AG04450 (cell line): ENCODE measurements at regions not wholly inside any gene's neighbourhood (a gene's known extent, or its start where the extent isn't known, plus 50 kb on each side); places are given as distances from the start of the nearest gene placed in this dataset.

Experiments
- CTCF ChIA-PET: fragments of 300-600, 350-600 bp; formaldehyde crosslinking; extraction: SDS; loops from one replicate; lab custom pipeline; 2022; ENCODE audit warnings: antibody characterized with exemption, inconsistent platforms; lab: Charles Lee
- POLR2A ChIA-PET: fragments of 350-600 bp; formaldehyde crosslinking; extraction: SDS; loops from one replicate; lab custom pipeline; 2021; ENCODE audit warnings: antibody characterized with exemption, inconsistent platforms; lab: Yijun Ruan, JAX
- DNase-seq: peaks from one replicate; pipeline ENCODE4 v3.0.0-alpha.2; 2011; ENCODE audit warnings: low read depth, low spot score
- H3K27ac ChIP-seq: one replicate; pipeline ENCODE4 v1.5.1; 2012; ENCODE audit warnings: low read depth, low read length, control low read depth
- H3K27me3 ChIP-seq: one replicate; pipeline ENCODE4 v1.6.0; 2012; ENCODE audit warnings: low read length; ENCODE audit not compliant: control insufficient read depth, insufficient read depth
- H3K4me3 ChIP-seq: 2 replicates; pipeline ENCODE4 v1.5.1; 2011; ENCODE audit warnings: mild to moderate bottlenecking, low read depth, low read length, control low read depth
- H3K9me3 ChIP-seq: 2 replicates; pipeline ENCODE4 v1.5.1; 2012; ENCODE audit warnings: low read length; ENCODE audit not compliant: control insufficient read depth, insufficient read depth
- TF ChIP-seq, protein P1 (sequence below): IDR thresholded peaks from 2 replicates; pipeline ENCODE4 v1.5.1; 2011; ENCODE audit warnings: low read depth, low read length, control low read depth, inconsistent platforms

GRCh38 chr2:21610304-21610703 lies 486.5 kb downstream of the TDRD15 start:
- CTCF ChIA-PET: no interaction called here

DNA sequence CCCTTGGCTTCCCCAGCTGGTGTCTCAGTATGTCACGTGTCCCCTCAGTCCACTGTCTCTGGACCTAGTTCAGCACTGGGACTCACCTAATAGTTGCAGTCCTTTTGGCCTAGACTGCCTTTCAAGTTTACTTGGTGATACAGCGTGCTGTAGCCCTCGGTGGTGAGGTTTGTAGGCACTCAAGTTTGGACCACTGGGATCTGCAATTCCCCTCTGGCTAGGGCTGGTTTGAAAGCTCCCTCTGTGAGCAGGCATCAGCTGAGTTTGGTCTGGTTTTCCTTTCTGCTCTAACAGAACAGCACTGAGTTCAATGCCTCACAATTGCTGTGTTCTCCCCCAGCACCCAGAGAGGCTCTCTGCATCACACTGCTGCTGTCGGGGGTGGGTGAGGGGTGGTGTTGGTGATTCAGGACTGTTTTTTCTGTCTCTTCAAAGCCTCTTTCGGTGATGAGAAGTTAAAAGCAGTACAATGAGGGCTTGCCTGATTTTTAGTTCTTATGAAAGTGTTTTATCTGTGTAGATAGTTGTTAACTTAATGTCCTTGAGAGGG lies 494.2 kb downstream of the TDRD15 start:
- H3K4me3 ChIP-seq: no peak overlapping the region
- no peak for DNase-seq
- H3K27me3 ChIP-seq: no peaks in the 10 kb centered on the region
- CTCF ChIA-PET: no interaction called here
- POLR2A ChIA-PET: no interaction called here
- H3K27ac ChIP-seq: no peak overlapping the region
- TF ChIP-seq, protein P1, sequence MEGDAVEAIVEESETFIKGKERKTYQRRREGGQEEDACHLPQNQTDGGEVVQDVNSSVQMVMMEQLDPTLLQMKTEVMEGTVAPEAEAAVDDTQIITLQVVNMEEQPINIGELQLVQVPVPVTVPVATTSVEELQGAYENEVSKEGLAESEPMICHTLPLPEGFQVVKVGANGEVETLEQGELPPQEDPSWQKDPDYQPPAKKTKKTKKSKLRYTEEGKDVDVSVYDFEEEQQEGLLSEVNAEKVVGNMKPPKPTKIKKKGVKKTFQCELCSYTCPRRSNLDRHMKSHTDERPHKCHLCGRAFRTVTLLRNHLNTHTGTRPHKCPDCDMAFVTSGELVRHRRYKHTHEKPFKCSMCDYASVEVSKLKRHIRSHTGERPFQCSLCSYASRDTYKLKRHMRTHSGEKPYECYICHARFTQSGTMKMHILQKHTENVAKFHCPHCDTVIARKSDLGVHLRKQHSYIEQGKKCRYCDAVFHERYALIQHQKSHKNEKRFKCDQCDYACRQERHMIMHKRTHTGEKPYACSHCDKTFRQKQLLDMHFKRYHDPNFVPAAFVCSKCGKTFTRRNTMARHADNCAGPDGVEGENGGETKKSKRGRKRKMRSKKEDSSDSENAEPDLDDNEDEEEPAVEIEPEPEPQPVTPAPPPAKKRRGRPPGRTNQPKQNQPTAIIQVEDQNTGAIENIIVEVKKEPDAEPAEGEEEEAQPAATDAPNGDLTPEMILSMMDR: no peak
- H3K9me3 ChIP-seq: no peaks in the 10 kb centered on the region

More at GRCh38 chr2:21610304-21610703, 486.5 kb downstream of the TDRD15 start:
- TF ChIP-seq, protein P1: no peak
- no peak for DNase-seq
- Histone ChIP-seq H3K9me3 (no peaks in the 10 kb centered on the region), H3K4me3 (no peak overlapping the region), H3K27ac (no peak overlapping the region), H3K27me3 (peaks cover 2% of the 10 kb centered on the region)
- POLR2A ChIA-PET: no interaction called here

- no peak for DNase-seq
- TF ChIP-seq, protein P1: no peak
- CTCF ChIA-PET: no interaction called here
- Histone ChIP-seq H3K4me3 (no peak overlapping the region), H3K9me3 (no peaks in the 10 kb centered on the region), H3K27ac (no peak overlapping the region), H3K27me3 (no peaks in the 10 kb centered on the region)
- POLR2A ChIA-PET: no interaction called here
These were observed 497.0 kb downstream of the TDRD15 start for GRCh38 chr2:21620771-21621170.

DNA sequence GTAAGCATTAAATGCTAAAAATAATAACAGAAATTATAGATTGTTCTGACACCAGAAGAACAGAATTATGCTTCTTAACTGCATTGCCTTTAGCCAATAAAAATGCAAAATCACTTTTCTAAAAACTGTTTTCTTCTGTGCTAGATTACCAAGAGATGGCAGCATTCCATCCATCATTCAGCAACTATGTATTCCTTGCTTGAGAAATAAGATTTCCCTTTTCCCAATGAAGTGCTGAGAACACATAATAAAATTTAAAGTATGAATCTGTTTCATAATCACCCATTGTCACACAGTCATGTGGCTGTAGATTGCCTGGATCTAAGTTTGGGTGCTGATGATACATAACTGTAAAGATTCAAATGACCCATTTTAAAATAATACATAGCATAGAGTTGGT lies 504.2 kb downstream of the TDRD15 start:
- CTCF ChIA-PET: interaction anchor here (1.3 kb wide), 1 partner anchor 9 kb away, joined by 6 read pairs; no protein-coding TSS in a partner anchor
- TF ChIP-seq, protein P1: no peak
- DNase-seq: no peak
- Histone ChIP-seq H3K4me3 (no peak overlapping the region), H3K9me3 (no peaks in the 10 kb centered on the region), H3K27me3 (no peaks in the 10 kb centered on the region), H3K27ac (no peak overlapping the region)
- POLR2A ChIA-PET: no interaction called here

- Histone ChIP-seq H3K27me3 (no peaks in the 10 kb centered on the region), H3K4me3 (no peak overlapping the region), H3K27ac (no peak overlapping the region), H3K9me3 (no peaks in the 10 kb centered on the region)
- ChIA-PET CTCF (no interaction called here), POLR2A (no interaction called here)
- no peak for DNase-seq
- TF ChIP-seq, protein P1: no peak
These were observed 509.2 kb downstream of the TDRD15 start for GRCh38 chr2:21633015-21633414.
